ENCODE measurements at regions not wholly inside any gene's neighbourhood (a gene's known extent, or its start where the extent isn't known, plus 50 kb on each side); places are given as distances from the start of the nearest gene placed in this dataset.

DNA sequence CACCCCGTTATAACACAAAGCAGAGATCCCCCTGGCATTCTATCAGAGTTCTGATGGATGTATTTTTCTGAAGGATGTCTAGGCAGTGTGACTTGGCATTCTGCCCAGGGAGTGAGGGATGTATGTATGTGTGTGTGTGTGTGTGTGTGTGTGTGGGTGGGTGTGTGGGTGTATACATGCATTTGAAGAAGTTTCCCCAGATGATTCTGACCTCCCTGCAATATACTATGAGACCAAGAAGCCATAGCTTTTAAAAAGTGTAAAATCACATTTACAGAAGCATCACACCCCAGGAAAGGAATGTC lies 59.7 kb upstream of the NAP1L1 start:
- Histone ChIP-seq H3K4me1 (no peaks in the 10 kb centered on the region), H3K27ac (no peak overlapping the region), H3K27me3 (no peaks in the 10 kb centered on the region), H3K4me3 (no peak overlapping the region), H3K36me3 (no peaks in the 10 kb centered on the region), H3K9me3 (no peaks in the 10 kb centered on the region)
- DNase-seq: no peak
- intact Hi-C loops (cut with DNase I; ENCODE audit: low total_unique reads): no loop called here
- TF ChIP-seq POLR2A (IDR thresholded peaks at IDR 0.05): no peak
- TF ChIP-seq, protein P1, sequence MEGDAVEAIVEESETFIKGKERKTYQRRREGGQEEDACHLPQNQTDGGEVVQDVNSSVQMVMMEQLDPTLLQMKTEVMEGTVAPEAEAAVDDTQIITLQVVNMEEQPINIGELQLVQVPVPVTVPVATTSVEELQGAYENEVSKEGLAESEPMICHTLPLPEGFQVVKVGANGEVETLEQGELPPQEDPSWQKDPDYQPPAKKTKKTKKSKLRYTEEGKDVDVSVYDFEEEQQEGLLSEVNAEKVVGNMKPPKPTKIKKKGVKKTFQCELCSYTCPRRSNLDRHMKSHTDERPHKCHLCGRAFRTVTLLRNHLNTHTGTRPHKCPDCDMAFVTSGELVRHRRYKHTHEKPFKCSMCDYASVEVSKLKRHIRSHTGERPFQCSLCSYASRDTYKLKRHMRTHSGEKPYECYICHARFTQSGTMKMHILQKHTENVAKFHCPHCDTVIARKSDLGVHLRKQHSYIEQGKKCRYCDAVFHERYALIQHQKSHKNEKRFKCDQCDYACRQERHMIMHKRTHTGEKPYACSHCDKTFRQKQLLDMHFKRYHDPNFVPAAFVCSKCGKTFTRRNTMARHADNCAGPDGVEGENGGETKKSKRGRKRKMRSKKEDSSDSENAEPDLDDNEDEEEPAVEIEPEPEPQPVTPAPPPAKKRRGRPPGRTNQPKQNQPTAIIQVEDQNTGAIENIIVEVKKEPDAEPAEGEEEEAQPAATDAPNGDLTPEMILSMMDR (IDR thresholded peaks at IDR 0.05): no peak

DNA sequence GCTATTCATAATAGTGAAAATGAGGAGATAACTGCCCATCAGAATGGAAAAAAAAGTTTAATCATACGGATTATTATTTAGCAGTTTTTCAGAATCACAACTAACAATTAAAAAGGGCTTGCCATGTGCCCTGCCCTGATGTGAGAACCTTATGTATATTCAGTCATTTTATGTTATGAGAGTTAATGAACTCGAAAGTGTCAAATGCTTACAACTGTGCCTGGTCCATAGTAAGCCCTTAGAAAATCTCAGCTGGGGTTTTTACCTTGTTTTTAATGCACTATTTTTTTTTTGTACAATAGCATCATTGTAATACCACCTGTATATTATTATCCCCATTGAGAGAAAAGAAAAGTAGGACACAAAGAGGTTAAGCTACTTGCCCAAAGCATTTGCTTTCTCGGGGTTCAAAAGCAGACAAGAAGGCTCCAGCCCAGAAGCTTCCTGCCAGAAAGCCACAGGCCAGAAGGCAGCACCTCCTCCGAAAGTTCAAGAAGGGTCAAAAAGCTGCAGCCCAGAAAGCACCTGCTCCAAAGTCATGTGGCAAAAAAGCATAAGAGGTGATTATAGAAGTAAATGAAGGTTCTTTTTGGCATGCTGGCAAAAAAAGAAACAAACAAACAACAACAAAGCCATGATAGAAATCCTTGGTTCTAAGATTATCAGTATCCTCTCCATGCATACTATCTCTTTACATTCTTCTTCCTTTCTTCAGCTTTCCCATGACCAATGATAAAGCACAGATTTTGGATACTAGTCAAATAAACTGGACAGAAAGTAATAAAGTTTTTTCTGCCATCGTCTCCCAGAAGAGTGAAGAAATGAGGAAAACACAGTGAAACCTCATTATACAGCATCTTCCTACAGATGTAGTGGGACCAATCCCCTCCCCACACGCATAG lies 59.1 kb upstream of the NAP1L1 start:
- Histone ChIP-seq H3K27me3 (no peaks in the 10 kb centered on the region), H3K4me1 (no peaks in the 10 kb centered on the region), H3K4me3 (no peak overlapping the region), H3K27ac (no peak overlapping the region), H3K9me3 (no peaks in the 10 kb centered on the region), H3K36me3 (no peaks in the 10 kb centered on the region)
- TF ChIP-seq, protein P1 (IDR thresholded peaks at IDR 0.05): no peak
- TF ChIP-seq POLR2A (IDR thresholded peaks at IDR 0.05): no peak
- no peak for DNase-seq
- intact Hi-C loops (cut with DNase I; ENCODE audit: low total_unique reads): no loop called here

DNA sequence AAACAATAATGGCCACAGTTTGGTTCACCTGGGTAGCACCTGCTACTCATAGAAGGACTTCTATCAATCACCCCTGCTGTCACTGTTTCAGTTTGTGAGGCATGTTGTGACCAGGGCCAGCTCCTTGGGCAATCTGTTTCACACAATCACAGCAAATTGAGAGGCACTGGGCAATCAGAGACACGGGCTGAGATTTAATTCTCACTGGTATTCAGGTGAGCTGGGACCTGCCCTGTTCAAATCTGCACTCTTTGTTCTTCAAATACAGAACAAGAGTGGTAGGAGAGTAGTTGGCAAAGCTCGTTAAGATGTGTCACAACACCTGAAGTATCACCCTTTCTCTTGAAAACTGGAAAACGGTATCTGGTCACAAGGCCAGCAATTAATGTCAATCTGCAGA lies 57.8 kb upstream of the NAP1L1 start:
- H3K27ac ChIP-seq: no peak overlapping the region
- H3K36me3 ChIP-seq: no peaks in the 10 kb centered on the region
- no peak for TF ChIP-seq POLR2A (IDR thresholded peaks at IDR 0.05)
- TF ChIP-seq, protein P1 (IDR thresholded peaks at IDR 0.05): no peak
- H3K27me3 ChIP-seq: no peaks in the 10 kb centered on the region
- intact Hi-C loops (cut with DNase I; ENCODE audit: low total_unique reads): no loop called here
- no peaks in the 10 kb centered on the region for H3K4me1 ChIP-seq
- no peak for DNase-seq
- no peaks in the 10 kb centered on the region for H3K9me3 ChIP-seq
- H3K4me3 ChIP-seq: no peak overlapping the region

DNA sequence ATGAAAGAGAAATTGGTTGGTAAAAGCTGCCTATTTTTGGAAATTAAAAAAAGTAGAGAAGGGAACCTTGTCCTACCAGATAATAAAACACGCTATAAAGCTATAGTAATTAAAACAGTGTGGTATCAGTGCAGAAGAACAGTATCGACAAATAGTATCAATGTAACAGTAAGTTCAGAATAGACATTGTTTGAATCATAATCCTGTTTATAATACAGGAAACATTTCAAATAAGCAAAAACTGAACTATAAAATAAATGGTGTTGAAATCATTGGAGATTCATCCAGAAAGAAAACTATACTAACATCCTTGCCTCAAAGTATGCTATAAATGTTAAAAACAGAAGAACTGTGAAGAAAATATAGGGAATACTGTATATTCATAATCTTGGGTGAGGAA lies 54.2 kb upstream of the NAP1L1 start:
- Histone ChIP-seq H3K4me1 (no peaks in the 10 kb centered on the region), H3K9me3 (no peaks in the 10 kb centered on the region), H3K27me3 (no peaks in the 10 kb centered on the region), H3K27ac (no peak overlapping the region), H3K36me3 (no peaks in the 10 kb centered on the region), H3K4me3 (no peak overlapping the region)
- DNase-seq: no peak
- TF ChIP-seq, protein P1 (IDR thresholded peaks at IDR 0.05): no peak
- no peak for TF ChIP-seq POLR2A (IDR thresholded peaks at IDR 0.05)
- intact Hi-C loops (cut with DNase I; ENCODE audit: low total_unique reads): no loop called here

DNA sequence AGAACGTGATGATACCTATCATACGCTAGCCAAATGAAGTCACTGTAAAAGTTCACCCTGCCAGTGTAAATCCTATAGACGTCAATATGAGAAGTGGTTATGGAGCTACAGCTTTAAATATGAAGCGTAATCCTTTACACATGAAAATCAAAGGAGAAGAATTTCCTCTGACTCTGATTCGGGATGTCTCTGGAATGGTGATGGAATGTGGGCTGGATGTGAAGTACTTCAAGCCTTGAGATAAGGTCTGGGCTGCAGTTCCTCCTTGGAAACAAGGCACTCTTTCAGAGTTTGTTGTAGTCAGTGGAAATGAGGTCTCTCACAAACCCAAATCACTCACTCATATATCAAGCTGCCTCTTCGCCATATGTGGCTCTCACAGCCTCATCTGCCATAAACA lies 53.1 kb upstream of the NAP1L1 start:
- no peak for DNase-seq
- intact Hi-C loops (cut with DNase I; ENCODE audit: low total_unique reads): no loop called here
- TF ChIP-seq, protein P1 (IDR thresholded peaks at IDR 0.05): no peak
- TF ChIP-seq POLR2A (IDR thresholded peaks at IDR 0.05): no peak
- no peak overlapping the region for H3K4me3 ChIP-seq
- H3K4me1 ChIP-seq: no peaks in the 10 kb centered on the region
- no peak overlapping the region for H3K27ac ChIP-seq
- no peaks in the 10 kb centered on the region for H3K36me3 ChIP-seq
- no peaks in the 10 kb centered on the region for H3K27me3 ChIP-seq
- H3K9me3 ChIP-seq: no peaks in the 10 kb centered on the region

All from uterus (tissue), 3 donors.